Small intestine (tissue), 7 donors: ENCODE measurements at regions not wholly inside any gene's neighbourhood (a gene's known extent, or its start where the extent isn't known, plus 50 kb on each side); places are given as distances from the start of the nearest gene placed in this dataset.

Source experiments
- DNase-seq, 2 donors: peaks; one replicate each; pipeline versions ENCODE4 v3.0.0 to v3.0.0-alpha.2; 2013
- FAIRE-seq: peaks from 2 replicates; lab custom pipeline; 2012; peaks lifted over from hg19 to GRCh38; lab: Jason Lieb, UNC
- H3K27ac ChIP-seq, 3 donors: one replicate each; pipeline ENCODE4 v1.5.1; 2013; ENCODE audit warnings: low read length in 2 of 3, mild to moderate bottlenecking in 2 of 3, control low read depth in 1 of 3, inconsistent platforms in 1 of 3, low read depth in 1 of 3, moderate library complexity in 1 of 3
- H3K27me3 ChIP-seq, 3 donors: one replicate each; pipeline ENCODE4 v1.6.1; 2013; ENCODE audit warnings: low read length in 3 of 3, inconsistent platforms in 1 of 3; ENCODE audit not compliant: control insufficient read depth in 3 of 3, insufficient read depth in 3 of 3
- H3K36me3 ChIP-seq, 3 donors: one replicate each; pipeline ENCODE4 v1.6.1; 2013; ENCODE audit warnings: low read length in 3 of 3, inconsistent platforms in 1 of 3, low read depth in 1 of 3, mild to moderate bottlenecking in 1 of 3, moderate library complexity in 1 of 3; ENCODE audit not compliant: control insufficient read depth in 3 of 3, insufficient read depth in 2 of 3
- H3K4me1 ChIP-seq, 3 donors: one replicate each; pipeline ENCODE4 v1.6.1; 2013; ENCODE audit warnings: low read length in 2 of 3, inconsistent platforms in 1 of 3, low read depth in 1 of 3, mild to moderate bottlenecking in 1 of 3, moderate library complexity in 1 of 3; ENCODE audit not compliant: control insufficient read depth in 3 of 3, insufficient read depth in 2 of 3
- H3K4me3 ChIP-seq, 3 donors: one replicate each; pipeline ENCODE4 v1.5.1; 2013; ENCODE audit warnings: low read length in 3 of 3, control low read depth in 1 of 3, inconsistent platforms in 1 of 3, low read depth in 1 of 3, mild to moderate bottlenecking in 1 of 3, moderate library complexity in 1 of 3
- H3K9me3 ChIP-seq, 2 donors: one replicate each; pipeline ENCODE4 v1.6.1; 2013; ENCODE audit warnings: low read depth in 1 of 2, low read length in 1 of 2; ENCODE audit not compliant: control insufficient read depth in 2 of 2, insufficient read depth in 1 of 2
- WGBS, 3 donors: extraction: QIAGEN DNeasy Blood & Tissue Kit; methylation state at CpG; one replicate each; pipeline ENCODE4 v1.1.7; 2013; 5-methylcytosine and 5-hydroxymethylcytosine counted together
- donor health status: healthy with polysubstance abuse.
- donor health status: control.
- donor health status: control.
- donor health status: Bipolar disorder and iron deficiency.
- donor health status: healthy.

DNA sequence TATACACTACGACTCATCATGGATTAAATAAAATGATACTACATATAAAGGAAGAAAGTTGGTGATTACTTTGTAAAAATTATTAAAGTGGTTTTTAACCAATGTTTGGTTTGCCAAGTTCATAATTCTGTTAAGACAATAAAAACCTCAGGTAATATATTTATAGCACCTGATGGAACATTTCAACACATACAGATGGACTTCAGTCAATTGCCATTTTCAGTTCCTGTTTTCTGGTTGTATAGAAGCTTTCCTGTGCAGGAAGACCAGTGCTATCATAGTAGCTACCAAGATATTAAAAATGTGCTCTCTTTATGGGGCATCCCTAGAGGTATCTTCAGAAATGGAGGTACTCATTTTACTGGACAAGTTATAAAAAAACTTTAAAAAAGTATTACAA is 1686.4 kb downstream of the GRIK2 start:
- no peaks in the 10 kb centered on the region for H3K27me3 ChIP-seq
- no peak overlapping the region for H3K4me3 ChIP-seq
- H3K36me3 ChIP-seq = no peaks in the 10 kb centered on the region
- no peaks in the 10 kb centered on the region for H3K4me1 ChIP-seq
- WGBS, 3 donors = 82 to 88% (median 88%) methylated on average over 1 of the region's 1 CpG
- H3K9me3 ChIP-seq = no peaks in the 10 kb centered on the region
- no peak for FAIRE-seq
- no peak overlapping the region for H3K27ac ChIP-seq
- peak in 1 of 2 donors; percentile 36 for DNase-seq

- no peaks in the 10 kb centered on the region for H3K27me3 ChIP-seq
- FAIRE-seq (no peak), DNase-seq (no peak)
- no peaks in the 10 kb centered on the region for H3K4me1 ChIP-seq
- no peak overlapping the region for H3K27ac ChIP-seq
- no peak overlapping the region for H3K4me3 ChIP-seq
- H3K9me3 ChIP-seq = no peaks in the 10 kb centered on the region
- no peaks in the 10 kb centered on the region for H3K36me3 ChIP-seq
- 81 to 94% (median 88%) methylated on average over 1 of the region's 1 CpG for WGBS, 3 donors
These were observed 1668.6 kb downstream of the GRIK2 start for GRCh38 chr6:103062136-103062535.

DNA sequence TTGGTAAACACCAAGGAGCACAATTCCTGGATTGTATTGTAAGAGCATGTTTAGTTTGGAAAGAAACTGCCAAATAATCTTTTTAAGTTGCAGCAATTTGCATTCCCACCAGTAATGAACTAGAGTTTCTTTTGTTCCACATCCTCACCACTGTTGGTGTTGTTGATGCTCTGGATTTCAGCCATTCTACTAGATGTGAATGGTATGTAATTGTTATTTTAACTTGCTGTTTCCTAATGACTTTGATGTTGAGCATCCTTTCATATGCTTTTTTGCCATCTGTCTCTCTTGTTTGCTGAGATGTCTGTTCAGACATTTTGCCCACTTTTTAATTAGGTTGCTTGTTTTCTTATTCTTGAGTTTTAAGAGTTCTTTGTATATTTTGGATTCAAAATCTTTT is 1654.1 kb downstream of the GRIK2 start:
- no peak overlapping the region for H3K27ac ChIP-seq
- H3K36me3 ChIP-seq = no peaks in the 10 kb centered on the region
- H3K4me1 ChIP-seq = no peaks in the 10 kb centered on the region
- no peak for DNase-seq
- H3K9me3 ChIP-seq = no peaks in the 10 kb centered on the region
- FAIRE-seq = no peak
- no peak overlapping the region for H3K4me3 ChIP-seq
- no peaks in the 10 kb centered on the region for H3K27me3 ChIP-seq

DNA sequence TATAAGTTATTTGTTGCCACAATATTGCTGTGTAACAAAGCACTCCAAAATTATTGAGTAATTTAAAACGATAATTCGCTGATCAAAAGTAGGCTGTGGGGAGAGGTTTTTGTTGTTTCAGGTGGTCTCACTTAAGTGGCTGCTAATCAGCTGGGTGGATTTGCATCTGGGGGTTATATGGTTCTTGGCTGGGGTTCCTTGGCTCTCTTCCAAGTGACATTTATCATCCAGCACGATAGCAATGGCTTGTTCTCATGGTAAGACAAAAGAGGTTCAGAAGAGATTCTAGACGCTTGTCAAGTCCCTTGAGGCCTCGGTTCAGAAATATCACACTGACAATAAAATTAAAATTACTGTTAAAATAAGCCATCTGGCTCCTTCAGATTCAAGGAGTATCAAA is 1648.8 kb downstream of the GRIK2 start:
- no peaks in the 10 kb centered on the region for H3K9me3 ChIP-seq
- no peak overlapping the region for H3K27ac ChIP-seq
- FAIRE-seq = no peak
- H3K4me3 ChIP-seq = no peak overlapping the region
- no peaks in the 10 kb centered on the region for H3K4me1 ChIP-seq
- H3K27me3 ChIP-seq = no peaks in the 10 kb centered on the region
- DNase-seq = no peak
- H3K36me3 ChIP-seq = no peaks in the 10 kb centered on the region
- 61 to 69% (median 64%) methylated on average over 5 of the region's 5 CpGs for WGBS, 3 donors

GRCh38 chr6:103036846-103037245 is 1643.3 kb downstream of the GRIK2 start:
- Histone ChIP-seq H3K27ac (no peak overlapping the region), H3K27me3 (no peaks in the 10 kb centered on the region), H3K36me3 (no peaks in the 10 kb centered on the region), H3K4me1 (no peaks in the 10 kb centered on the region), H3K4me3 (no peak overlapping the region), H3K9me3 (no peaks in the 10 kb centered on the region)
- FAIRE-seq (no peak), DNase-seq (no peak)
- WGBS, 3 donors = 75 to 85% (median 77%) methylated on average over 2 of the region's 2 CpGs

DNA sequence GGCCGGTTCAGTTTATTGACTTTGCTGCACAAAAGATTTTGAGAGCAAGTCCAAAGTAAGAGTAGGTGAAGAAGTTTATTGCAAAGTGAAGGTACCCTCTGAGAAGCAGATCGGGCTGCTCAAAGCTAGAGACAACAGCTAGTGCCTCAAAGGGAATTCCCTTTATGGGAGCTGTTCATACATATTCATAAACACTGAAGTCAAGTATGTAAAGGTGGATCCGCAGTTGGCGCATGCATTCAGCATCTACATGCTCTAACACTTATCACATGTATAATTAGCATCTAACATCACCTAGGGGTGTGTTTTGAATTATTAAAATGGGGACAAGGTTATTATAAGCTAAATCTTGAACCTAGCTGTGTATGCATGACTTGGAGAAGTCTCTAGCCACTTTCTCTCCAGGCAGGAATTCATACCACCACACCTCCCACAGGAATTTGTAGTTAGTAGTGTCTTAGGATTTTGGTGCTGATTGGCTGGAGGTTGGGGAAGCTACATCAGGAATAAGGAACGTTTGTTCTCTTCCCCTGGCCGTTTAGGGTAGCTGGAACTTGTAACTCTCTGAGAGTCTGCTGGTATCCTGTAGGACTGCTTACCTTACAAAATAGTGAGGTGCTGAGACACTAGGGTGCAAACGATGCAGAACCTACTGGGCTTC is 1633.9 kb downstream of the GRIK2 start:
- 64 to 71% (median 66%) methylated on average over 7 of the region's 7 CpGs for WGBS, 3 donors
- no peak overlapping the region for H3K4me3 ChIP-seq
- H3K4me1 ChIP-seq = no peaks in the 10 kb centered on the region
- H3K27ac ChIP-seq = no peak overlapping the region
- H3K27me3 ChIP-seq = no peaks in the 10 kb centered on the region
- no peaks in the 10 kb centered on the region for H3K36me3 ChIP-seq
- no peak for DNase-seq
- no peaks in the 10 kb centered on the region for H3K9me3 ChIP-seq
- FAIRE-seq = no peak

GRCh38 chr6:103018426-103018825 is 1624.9 kb downstream of the GRIK2 start:
- DNase-seq (no peak), FAIRE-seq (no peak)
- H3K27me3 ChIP-seq = no peaks in the 10 kb centered on the region
- H3K36me3 ChIP-seq = no peaks in the 10 kb centered on the region
- no peaks in the 10 kb centered on the region for H3K4me1 ChIP-seq
- WGBS, 3 donors = 90 to 96% (median 91%) methylated on average over 7 of the region's 7 CpGs
- peaks cover 2 to 9% of the 10 kb centered on the region in 2 donors for H3K9me3 ChIP-seq
- no peak overlapping the region for H3K4me3 ChIP-seq
- no peak overlapping the region for H3K27ac ChIP-seq

- no peak for DNase-seq
- WGBS, 3 donors = 92 to 97% (median 94%) methylated on average over 9 of the region's 9 CpGs
These were observed 1624.4 kb downstream of the GRIK2 start for GRCh38 chr6:103017878-103018277.

GRCh38 chr6:103011605-103012004 is 1618.1 kb downstream of the GRIK2 start:
- 42 to 50% (median 46%) methylated on average over 2 of the region's 2 CpGs for WGBS, 3 donors
- Histone ChIP-seq H3K4me1 (no peaks in the 10 kb centered on the region), H3K27me3 (no peaks in the 10 kb centered on the region), H3K9me3 (no peaks in the 10 kb centered on the region), H3K36me3 (no peaks in the 10 kb centered on the region), H3K27ac (no peak overlapping the region), H3K4me3 (no peak overlapping the region)
- DNase-seq = no peak
- FAIRE-seq = no peak

More at GRCh38 chr6:103017878-103018277, 1624.4 kb downstream of the GRIK2 start:
- Histone ChIP-seq H3K27ac (no peak overlapping the region), H3K36me3 (no peaks in the 10 kb centered on the region), H3K4me3 (no peak overlapping the region), H3K9me3 (peaks cover 2 to 9% of the 10 kb centered on the region in 2 donors), H3K27me3 (no peaks in the 10 kb centered on the region), H3K4me1 (no peaks in the 10 kb centered on the region)
- FAIRE-seq = no peak
